ENCODE measurements at regions not wholly inside any gene's neighbourhood (a gene's known extent, or its start where the extent isn't known, plus 50 kb on each side); places are given as distances from the start of the nearest gene placed in this dataset.

GRCh38 chr14:89015016-89015415, 190.6 kb downstream of the TTC8 start:
- DNase-seq, result no peak
- intact Hi-C loops (cut with micrococcal nuclease), result no loop called here

GRCh38 chr14:89017417-89017816, 193.0 kb downstream of the TTC8 start:
- Histone ChIP-seq H3K9me3 (replicated peaks in 1 of 2; ENCODE audit: control insufficient read depth in 1 of 2, insufficient read depth in 1 of 2, low read length in 2 of 2) (peaks cover 0 to 4% of the 10 kb centered on the region in 2 donors), H3K4me3 (replicated peaks in 1 of 3; ENCODE audit: low read depth in 2 of 3, low read length in 3 of 3) (no peak overlapping the region), H3K27me3 (ENCODE audit: control insufficient read depth in 2 of 2, insufficient read depth in 2 of 2, low read length in 2 of 2) (no peaks in the 10 kb centered on the region), H3K4me1 (ENCODE audit: control insufficient read depth in 1 of 2, insufficient read depth in 2 of 2, low read length in 2 of 2) (peaks cover 10% of the 10 kb centered on the region in 2 donors), H3K36me3 (replicated peaks in 1 of 2; ENCODE audit: control insufficient read depth in 1 of 2, insufficient read depth in 2 of 2, low read length in 2 of 2) (no peaks in the 10 kb centered on the region), H3K79me2 (ENCODE audit: insufficient read depth, low read length) (no peaks in the 10 kb centered on the region), H3K27ac (ENCODE audit: low read depth in 1 of 2, low read length in 2 of 2) (no peak overlapping the region), H2AFZ (ENCODE audit: insufficient read depth, low read depth, low read length, poor library complexity, severe bottlenecking) (no peak overlapping the region), H3K4me2 (replicated peaks; ENCODE audit: extremely low read depth, low read length, poor library complexity, severe bottlenecking) (no peak overlapping the region), H4K20me1 (ENCODE audit: insufficient read depth, low read length) (no peaks in the 10 kb centered on the region), H3K9ac (ENCODE audit: insufficient read depth, low read length, poor library complexity, severe bottlenecking) (no peak overlapping the region)
- intact Hi-C loops (cut with micrococcal nuclease), result no loop called here
- H3K27ac Mint-ChIP-seq, result no peak overlapping the region
- peaks cover 12% of the 10 kb centered on the region for H3K4me1 Mint-ChIP-seq
- DNase-seq, result no peak
- H3K4me3 Mint-ChIP-seq, result no peak overlapping the region
- H3K27me3 Mint-ChIP-seq (ENCODE audit: low read depth in 3 of 3), result peaks cover 0 to 8% (median 2%) of the 10 kb centered on the region in 3 donors
- no peaks in the 10 kb centered on the region for H3K36me3 Mint-ChIP-seq
- H3K9me3 Mint-ChIP-seq, result peaks cover 0 to 4% (median 2%) of the 10 kb centered on the region in 7 donors
- 95% methylated on average over 3 of the region's 4 CpGs for WGBS (ENCODE audit: insufficient coverage)
- no peak for TF ChIP-seq CTCF (IDR thresholded peaks at IDR 0.05)

More at GRCh38 chr14:89015016-89015415, 190.6 kb downstream of the TTC8 start:
- Histone ChIP-seq H3K4me2 (replicated peaks; ENCODE audit: extremely low read depth, low read length, poor library complexity, severe bottlenecking) (no peak overlapping the region), H3K4me3 (replicated peaks in 1 of 3; ENCODE audit: low read depth in 2 of 3, low read length in 3 of 3) (no peak overlapping the region), H3K9ac (ENCODE audit: insufficient read depth, low read length, poor library complexity, severe bottlenecking) (no peak overlapping the region), H3K9me3 (replicated peaks in 1 of 2; ENCODE audit: control insufficient read depth in 1 of 2, insufficient read depth in 1 of 2, low read length in 2 of 2) (peaks cover 0 to 4% of the 10 kb centered on the region in 2 donors), H3K79me2 (ENCODE audit: insufficient read depth, low read length) (no peaks in the 10 kb centered on the region), H3K4me1 (ENCODE audit: control insufficient read depth in 1 of 2, insufficient read depth in 2 of 2, low read length in 2 of 2) (peaks cover 10% of the 10 kb centered on the region in 2 donors), H4K20me1 (ENCODE audit: insufficient read depth, low read length) (no peaks in the 10 kb centered on the region), H3K27me3 (ENCODE audit: control insufficient read depth in 2 of 2, insufficient read depth in 2 of 2, low read length in 2 of 2) (no peaks in the 10 kb centered on the region), H2AFZ (ENCODE audit: insufficient read depth, low read depth, low read length, poor library complexity, severe bottlenecking) (no peak overlapping the region), H3K36me3 (replicated peaks in 1 of 2; ENCODE audit: control insufficient read depth in 1 of 2, insufficient read depth in 2 of 2, low read length in 2 of 2) (no peaks in the 10 kb centered on the region), H3K27ac (ENCODE audit: low read depth in 1 of 2, low read length in 2 of 2) (no peak overlapping the region)
- H3K27ac Mint-ChIP-seq, result no peak overlapping the region
- no peaks in the 10 kb centered on the region for H3K36me3 Mint-ChIP-seq
- H3K27me3 Mint-ChIP-seq (ENCODE audit: low read depth in 3 of 3), result peaks cover 2 to 4% (median 2%) of the 10 kb centered on the region in 3 donors
- WGBS (ENCODE audit: insufficient coverage), result 89% methylated on average over 1 of the region's 1 CpG
- TF ChIP-seq CTCF (IDR thresholded peaks at IDR 0.05), result no peak
- H3K4me1 Mint-ChIP-seq, result peaks cover 12% of the 10 kb centered on the region
- H3K4me3 Mint-ChIP-seq, result no peak overlapping the region
- H3K9me3 Mint-ChIP-seq, result peaks cover 0 to 4% (median 2%) of the 10 kb centered on the region in 7 donors
